ENCODE measurements at regions not wholly inside any gene's neighbourhood (a gene's known extent, or its start where the extent isn't known, plus 50 kb on each side); places are given as distances from the start of the nearest gene placed in this dataset.

GRCh38 chr18:54060343-54061005 lies 164.0 kb downstream of the MBD2 start:
- TF ChIP-seq CTCF (IDR thresholded peaks at IDR 0.05; ENCODE audit: low read depth, low read length), result no peak
- no peak for DNase-seq
- H3K36me3 ChIP-seq, result no peaks in the 10 kb centered on the region
- H3K9me3 ChIP-seq (ENCODE audit: severe bottlenecking), result no peaks in the 10 kb centered on the region
- peaks cover 64% of the 10 kb centered on the region for H3K27me3 ChIP-seq (ENCODE audit: insufficient read depth, low read depth, severe bottlenecking)
- no peak overlapping the region for H3K27ac ChIP-seq
- H3K4me3 ChIP-seq (ENCODE audit: low read depth, low read length), result no peak overlapping the region

GRCh38 chr18:54052732-54053429 lies 171.6 kb downstream of the MBD2 start:
- H3K4me3 ChIP-seq (ENCODE audit: low read depth, low read length), result no peak overlapping the region
- no peaks in the 10 kb centered on the region for H3K9me3 ChIP-seq (ENCODE audit: severe bottlenecking)
- no peak for TF ChIP-seq CTCF (IDR thresholded peaks at IDR 0.05; ENCODE audit: low read depth, low read length)
- H3K36me3 ChIP-seq, result no peaks in the 10 kb centered on the region
- no peak overlapping the region for H3K27ac ChIP-seq
- H3K27me3 ChIP-seq (ENCODE audit: insufficient read depth, low read depth, severe bottlenecking), result peaks cover 66% of the 10 kb centered on the region
- no peak for DNase-seq

GRCh38 chr18:54052259-54052658 lies 172.2 kb downstream of the MBD2 start:
- no peaks in the 10 kb centered on the region for H3K9me3 ChIP-seq (ENCODE audit: severe bottlenecking)
- H3K27me3 ChIP-seq (ENCODE audit: insufficient read depth, low read depth, severe bottlenecking), result peaks cover 67% of the 10 kb centered on the region
- TF ChIP-seq CTCF (IDR thresholded peaks at IDR 0.05; ENCODE audit: low read depth, low read length), result no peak
- no peak overlapping the region for H3K27ac ChIP-seq
- no peak overlapping the region for H3K4me3 ChIP-seq (ENCODE audit: low read depth, low read length)
- DNase-seq, result no peak
- H3K36me3 ChIP-seq, result no peaks in the 10 kb centered on the region

GRCh38 chr18:54043484-54044251 lies 180.8 kb downstream of the MBD2 start:
- H3K9me3 ChIP-seq (ENCODE audit: severe bottlenecking), result no peaks in the 10 kb centered on the region
- no peak for TF ChIP-seq CTCF (IDR thresholded peaks at IDR 0.05; ENCODE audit: low read depth, low read length)
- no peak for DNase-seq

GRCh38 chr18:54035927-54036326 lies 188.5 kb downstream of the MBD2 start:
- H3K4me3 ChIP-seq (ENCODE audit: low read depth, low read length), result no peak overlapping the region
- no peak for TF ChIP-seq CTCF (IDR thresholded peaks at IDR 0.05; ENCODE audit: low read depth, low read length)
- no peaks in the 10 kb centered on the region for H3K9me3 ChIP-seq (ENCODE audit: severe bottlenecking)
- H3K36me3 ChIP-seq, result no peaks in the 10 kb centered on the region
- no peak overlapping the region for H3K27ac ChIP-seq
- DNase-seq, result no peak
- H3K27me3 ChIP-seq (ENCODE audit: insufficient read depth, low read depth, severe bottlenecking), result peaks cover 79% of the 10 kb centered on the region

More at GRCh38 chr18:54043484-54044251, 180.8 kb downstream of the MBD2 start:
- no peak overlapping the region for H3K27ac ChIP-seq
- peaks cover 83% of the 10 kb centered on the region for H3K27me3 ChIP-seq (ENCODE audit: insufficient read depth, low read depth, severe bottlenecking)
- no peaks in the 10 kb centered on the region for H3K36me3 ChIP-seq
- H3K4me3 ChIP-seq (ENCODE audit: low read depth, low read length), result no peak overlapping the region

Measured in WERI-Rb-1 (cell line).